HCT116 (cell line): ENCODE measurements at regions not wholly inside any gene's neighbourhood (a gene's known extent, or its start where the extent isn't known, plus 50 kb on each side); places are given as distances from the start of the nearest gene placed in this dataset.

ENCODE experiments used
- ATAC-seq: fragments of 200-7000 bp; cut with Tn5 transposase; 2 replicates; pipeline ENCODE4 v1.9.1; 2020; ENCODE audit warnings: mild to moderate bottlenecking, moderate library complexity
- BruUV-seq: library from RNA; stranded (reverse); fragments of 400-500 nt; replicated peaks from 2 replicates; lab custom pipeline; 2021; lab: Mats Ljungman, UMichigan
- CTCF ChIA-PET: fragments of 300-600 bp; sonication (Branson Sonifier 250); formaldehyde crosslinking; loops from one replicate; lab custom pipeline; 2021; ENCODE audit warnings: antibody characterized with exemption; lab: Charles Lee
- POLR2A ChIA-PET: fragments of 300-600, 350-600 bp; sonication (Branson Sonifier 250); formaldehyde crosslinking; loops from one replicate; lab custom pipeline; 2021; ENCODE audit warnings: antibody characterized with exemption; lab: Charles Lee
- RAD21 ChIA-PET, 2 experiments: fragments of 300-600 bp; sonication (Branson Sonifier 250); formaldehyde crosslinking; loops; one replicate each; lab custom pipeline; 2023; ENCODE audit warnings: low total read pairs in 2 of 2; ENCODE audit not compliant: uncharacterized antibody in 2 of 2, unreplicated experiment in 2 of 2, low non-redundant PET in 1 of 2; lab: Charles Lee
- DNase-seq: peaks from one replicate; pipeline ENCODE4 v3.0.0-alpha.2; 2010; ENCODE audit warnings: low read depth, low spot score
- H2AFZ ChIP-seq: fragments of 200-600 bp; shearing (Covaris generic), sonication (generic); 2 replicates; pipeline ENCODE4 v1.6.1; 2017; ENCODE audit warnings: low read depth, mixed run types, mixed read lengths, antibody characterized with exemption, low read length; ENCODE audit not compliant: poor library complexity, severe bottlenecking
- H3K27ac ChIP-seq: 2 replicates; pipeline ENCODE4 v1.5.1; 2012; ENCODE audit warnings: low read depth, low read length
- H3K27me3 ChIP-seq: fragments of 200-600 bp; sonication (generic); 2 replicates; pipeline ENCODE4 v1.6.1; 2016; ENCODE audit warnings: mixed run types, low read length, mixed read lengths; ENCODE audit not compliant: insufficient read depth
- H3K36me3 ChIP-seq, 2 experiments: fragments of 200-500 bp in 1 of 2; fragments of 200-600 bp in 1 of 2; sonication (Bioruptor generic) in 1 of 2; sonication (generic) in 1 of 2; 2 replicates each; pipeline versions ENCODE4 v1.5.1 to v1.6.1; 2014 to 2016; ENCODE audit warnings: low read length in 2 of 2, inconsistent platforms in 1 of 2, mixed read lengths in 1 of 2, mixed run types in 1 of 2; ENCODE audit not compliant: insufficient read depth in 2 of 2, control insufficient read depth in 1 of 2
- H3K4me1 ChIP-seq, 2 experiments: fragments of 200-600 bp in 1 of 2; sonication (generic) in 1 of 2; 2 replicates each; pipeline versions ENCODE4 v1.5.1 to v1.6.1; 2012 to 2017; ENCODE audit warnings: low read length in 2 of 2, inconsistent platforms in 1 of 2, mild to moderate bottlenecking in 1 of 2, mixed read lengths in 1 of 2, mixed run types in 1 of 2, moderate library complexity in 1 of 2; ENCODE audit not compliant: insufficient read depth in 2 of 2, control insufficient read depth in 1 of 2
- H3K4me2 ChIP-seq: fragments of 200-600 bp; sonication (generic); 2 replicates; pipeline ENCODE4 v1.6.1; 2017; ENCODE audit warnings: mixed run types, low read length, mixed read lengths
- H3K4me3 ChIP-seq, 2 experiments: fragments of 200-600 bp in 1 of 2; sonication (generic) in 1 of 2; replicated peaks in 1 of 2; 2 replicates each; pipeline ENCODE4 v1.5.1; 2011 to 2016; ENCODE audit warnings: low read length in 2 of 2, control low read depth in 1 of 2, low read depth in 1 of 2, mild to moderate bottlenecking in 1 of 2, mixed read lengths in 1 of 2, mixed run types in 1 of 2
- H3K79me2 ChIP-seq: fragments of 200-600 bp; sonication (generic); 2 replicates; pipeline ENCODE4 v1.6.1; 2017; ENCODE audit warnings: mild to moderate bottlenecking, mixed run types, low read length, moderate library complexity, mixed read lengths; ENCODE audit not compliant: insufficient read depth
- H3K9ac ChIP-seq: fragments of 200-600 bp; sonication (generic); 2 replicates; pipeline ENCODE4 v1.6.1; 2016; ENCODE audit warnings: low read length, mixed read lengths
- H3K9me2 ChIP-seq: fragments of 200-600 bp; sonication (generic), shearing (Covaris generic); 2 replicates; pipeline ENCODE4 v1.6.1; 2017; ENCODE audit warnings: mixed run types, mild to moderate bottlenecking, moderate library complexity; ENCODE audit not compliant: insufficient read depth
- H3K9me3 ChIP-seq, 2 experiments: fragments of 200-500 bp in 1 of 2; fragments of 200-600 bp in 1 of 2; sonication (Bioruptor generic) in 1 of 2; sonication (generic) in 1 of 2; 2 replicates each; pipeline ENCODE4 v1.6.1; 2014 to 2017; ENCODE audit warnings: low read length in 2 of 2, mixed read lengths in 2 of 2, inconsistent platforms in 1 of 2, low read depth in 1 of 2, mild to moderate bottlenecking in 1 of 2, mixed run types in 1 of 2, moderate library complexity in 1 of 2; ENCODE audit not compliant: control insufficient read depth in 1 of 2, insufficient read depth in 1 of 2
- H4K20me1 ChIP-seq: fragments of 200-600 bp; sonication (generic), shearing (Covaris generic); 2 replicates; pipeline ENCODE4 v1.6.1; 2017; ENCODE audit warnings: mixed run types, mild to moderate bottlenecking, moderate library complexity; ENCODE audit not compliant: insufficient read depth
- ATF3 ChIP-seq: IDR thresholded peaks from 2 replicates; pipeline ENCODE4 v1.6.1; 2012
- CEBPB ChIP-seq: IDR thresholded peaks from 2 replicates; pipeline ENCODE4 v1.6.1; 2012; ENCODE audit warnings: low read depth
- FOSL1 ChIP-seq: IDR thresholded peaks from 2 replicates; pipeline ENCODE4 v1.6.1; 2012; ENCODE audit warnings: low read depth
- JUND ChIP-seq: IDR thresholded peaks from 2 replicates; pipeline ENCODE4 v1.6.1; 2012
- POLR2A ChIP-seq: IDR thresholded peaks from 2 replicates; pipeline ENCODE4 v1.7.0; 2011; ENCODE audit warnings: borderline replicate concordance; ENCODE audit not compliant: insufficient read depth, insufficient read length; ENCODE audit errors: extremely low read depth
- RAD21 ChIP-seq: IDR thresholded peaks from 2 replicates; pipeline ENCODE4 v1.6.1; 2012; ENCODE audit warnings: low read depth, mild to moderate bottlenecking
- SP1 ChIP-seq: IDR thresholded peaks from 2 replicates; pipeline ENCODE4 v1.6.1; 2012; ENCODE audit warnings: low read depth
- SRF ChIP-seq: IDR thresholded peaks from 2 replicates; pipeline ENCODE4 v1.6.1; 2012; ENCODE audit warnings: low read depth
- TCF7L2 ChIP-seq: IDR thresholded peaks from 2 replicates; pipeline ENCODE4 v1.7.0; 2011; ENCODE audit warnings: borderline replicate concordance, inconsistent platforms; ENCODE audit not compliant: insufficient read depth, insufficient read length; ENCODE audit errors: extremely low read depth
- ZNF274 ChIP-seq: fragments of 200-500 bp; sonication (Bioruptor generic); IDR thresholded peaks from 2 replicates; pipeline ENCODE4 v1.6.1; 2014; ENCODE audit warnings: mild to moderate bottlenecking, low read depth, low read length, inconsistent platforms
- intact Hi-C: fragments of 100-400 bp; cut with micrococcal nuclease; formaldehyde crosslinking; loops from 2 replicates; pipeline ENCODE4 v1.10.0; 2022
- TF ChIP-seq, protein P1 (sequence below): IDR thresholded peaks from 2 replicates; pipeline ENCODE4 v1.6.1; 2011; ENCODE audit warnings: mild to moderate bottlenecking, low read length, moderate library complexity; ENCODE audit not compliant: insufficient replicate concordance; ENCODE audit errors: extremely low read depth
- TF ChIP-seq, protein P2 (sequence below): IDR thresholded peaks from 2 replicates; pipeline ENCODE4 v1.6.1; 2012

DNA sequence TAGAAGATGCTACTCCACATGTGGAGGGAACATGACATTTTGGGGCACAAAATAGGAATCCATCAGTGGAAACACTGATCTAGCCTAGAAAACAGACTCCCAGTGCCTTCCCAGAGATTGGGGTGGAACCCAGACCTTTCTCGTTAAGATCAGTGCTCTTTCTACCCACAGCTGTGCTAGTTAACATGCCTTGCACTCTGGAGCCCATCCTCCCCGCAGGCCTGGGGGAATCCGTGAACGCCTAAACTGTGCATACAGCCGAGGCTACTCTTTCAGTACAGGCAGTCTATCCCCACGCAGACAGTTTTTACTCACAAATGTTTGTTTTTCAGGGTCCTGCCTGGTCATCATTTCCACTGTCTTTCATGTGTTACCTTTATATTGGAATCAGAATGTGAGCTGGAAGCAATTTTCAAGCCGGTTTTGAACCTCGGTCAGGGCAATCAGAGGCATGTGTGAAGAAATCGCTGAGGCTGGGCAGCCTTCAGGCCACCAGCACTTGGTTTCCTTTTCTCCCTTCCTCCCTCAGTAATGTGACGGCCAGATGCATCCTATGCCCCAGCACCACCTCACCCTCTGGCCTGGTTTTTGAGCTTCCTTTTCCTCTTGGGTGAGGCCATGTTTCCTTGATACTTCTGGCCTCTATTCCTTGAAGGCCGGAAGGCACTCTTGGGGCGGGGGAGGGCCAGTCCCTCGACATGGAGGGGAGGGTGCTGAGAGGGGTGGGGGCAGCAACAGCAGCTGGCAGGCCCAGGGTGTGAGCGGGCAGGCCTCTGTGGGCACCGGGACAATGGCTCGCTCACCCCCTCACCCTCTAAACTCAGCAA, 123.6 kb upstream of the GALNT15 start (continued):
- TF ChIP-seq CEBPB, result no peak
- TF ChIP-seq, protein P1, sequence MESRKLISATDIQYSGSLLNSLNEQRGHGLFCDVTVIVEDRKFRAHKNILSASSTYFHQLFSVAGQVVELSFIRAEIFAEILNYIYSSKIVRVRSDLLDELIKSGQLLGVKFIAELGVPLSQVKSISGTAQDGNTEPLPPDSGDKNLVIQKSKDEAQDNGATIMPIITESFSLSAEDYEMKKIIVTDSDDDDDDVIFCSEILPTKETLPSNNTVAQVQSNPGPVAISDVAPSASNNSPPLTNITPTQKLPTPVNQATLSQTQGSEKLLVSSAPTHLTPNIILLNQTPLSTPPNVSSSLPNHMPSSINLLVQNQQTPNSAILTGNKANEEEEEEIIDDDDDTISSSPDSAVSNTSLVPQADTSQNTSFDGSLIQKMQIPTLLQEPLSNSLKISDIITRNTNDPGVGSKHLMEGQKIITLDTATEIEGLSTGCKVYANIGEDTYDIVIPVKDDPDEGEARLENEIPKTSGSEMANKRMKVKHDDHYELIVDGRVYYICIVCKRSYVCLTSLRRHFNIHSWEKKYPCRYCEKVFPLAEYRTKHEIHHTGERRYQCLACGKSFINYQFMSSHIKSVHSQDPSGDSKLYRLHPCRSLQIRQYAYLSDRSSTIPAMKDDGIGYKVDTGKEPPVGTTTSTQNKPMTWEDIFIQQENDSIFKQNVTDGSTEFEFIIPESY, result no peak
- TF ChIP-seq ATF3, result no peak
- TF ChIP-seq, all 23 proteins: peak for 0

GRCh38 chr3:16051691-16052090, 122.8 kb upstream of the GALNT15 start:
- Histone ChIP-seq H3K9ac (no peak overlapping the region), H3K36me3 (no peaks in the 10 kb centered on the region), H3K9me3 (no peaks in the 10 kb centered on the region), H3K27me3 (no peaks in the 10 kb centered on the region), H3K9me2 (no peaks in the 10 kb centered on the region), H3K4me3 (no peak overlapping the region), H3K27ac (no peak overlapping the region), H3K79me2 (no peaks in the 10 kb centered on the region), H3K4me1 (0 out of 4 replicates have a peak, but pooled peaks cover 0 to 3% of the 10 kb centered on the region in 2 experiments), H3K4me2 (no peak overlapping the region), H4K20me1 (no peaks in the 10 kb centered on the region), H2AFZ (no peak overlapping the region)
- ATAC-seq, result no peak
- ChIA-PET POLR2A (no interaction called here), RAD21 (no interaction called here), CTCF (interaction anchor here (1.0 to 4.9 kb wide), 2 partner anchors 9 to 128 kb away, joined by 3 to 65 read pairs; no protein-coding TSS in a partner anchor)
- TF ChIP-seq, protein P2, sequence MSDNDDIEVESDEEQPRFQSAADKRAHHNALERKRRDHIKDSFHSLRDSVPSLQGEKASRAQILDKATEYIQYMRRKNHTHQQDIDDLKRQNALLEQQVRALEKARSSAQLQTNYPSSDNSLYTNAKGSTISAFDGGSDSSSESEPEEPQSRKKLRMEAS, result no peak
- TF ChIP-seq CEBPB (no peak), ZNF274 (no peak), SP1 (no peak), SRF (no peak), RAD21 (no peak), FOSL1 (no peak), ATF3 (no peak), TCF7L2 (no peak), JUND (no peak), POLR2A (no peak)
- TF ChIP-seq, protein P1, result no peak
- DNase-seq, result no peak
- intact Hi-C loops, result no loop called here
- BruUV-seq, result no TSS peak
